Subcutaneous abdominal adipose tissue (tissue), 5 donors: ENCODE measurements at regions not wholly inside any gene's neighbourhood (a gene's known extent, or its start where the extent isn't known, plus 50 kb on each side); places are given as distances from the start of the nearest gene placed in this dataset.

Source experiments
- H3K27ac ChIP-seq: one replicate; pipeline ENCODE4 v1.7.0; 2013; ENCODE audit warnings: low read depth, mild to moderate bottlenecking, inconsistent platforms, low read length, moderate library complexity
- H3K27me3 ChIP-seq, 5 donors: one replicate each; pipeline ENCODE4 v1.7.0; 2013; ENCODE audit warnings: low read length in 5 of 5, inconsistent platforms in 1 of 5; ENCODE audit not compliant: control insufficient read depth in 5 of 5, insufficient read depth in 4 of 5
- H3K36me3 ChIP-seq, 5 donors: one replicate each; pipeline ENCODE4 v1.7.0; 2013; ENCODE audit warnings: low read length in 5 of 5; ENCODE audit not compliant: control insufficient read depth in 5 of 5, insufficient read depth in 5 of 5
- H3K4me1 ChIP-seq, 5 donors: one replicate each; pipeline ENCODE4 v1.7.0; 2013; ENCODE audit warnings: low read length in 5 of 5, mild to moderate bottlenecking in 3 of 5, moderate library complexity in 1 of 5; ENCODE audit not compliant: control insufficient read depth in 5 of 5, insufficient read depth in 5 of 5
- H3K4me3 ChIP-seq, 5 donors: one replicate each; pipeline ENCODE4 v1.7.0; 2013; ENCODE audit warnings: low read length in 5 of 5, low read depth in 1 of 5
- H3K9ac ChIP-seq, 5 donors: one replicate each; pipeline ENCODE4 v1.7.0; 2013; ENCODE audit warnings: low read length in 5 of 5, mild to moderate bottlenecking in 4 of 5, moderate library complexity in 3 of 5
- H3K9me3 ChIP-seq, 5 donors: one replicate each; pipeline ENCODE4 v1.7.0; 2013; ENCODE audit warnings: low read length in 5 of 5; ENCODE audit not compliant: control insufficient read depth in 5 of 5
- donor health status: healthy.
- donor health status: healthy.
- donor health status: healthy.
- donor health status: healthy.
- donor health status: healthy.

DNA sequence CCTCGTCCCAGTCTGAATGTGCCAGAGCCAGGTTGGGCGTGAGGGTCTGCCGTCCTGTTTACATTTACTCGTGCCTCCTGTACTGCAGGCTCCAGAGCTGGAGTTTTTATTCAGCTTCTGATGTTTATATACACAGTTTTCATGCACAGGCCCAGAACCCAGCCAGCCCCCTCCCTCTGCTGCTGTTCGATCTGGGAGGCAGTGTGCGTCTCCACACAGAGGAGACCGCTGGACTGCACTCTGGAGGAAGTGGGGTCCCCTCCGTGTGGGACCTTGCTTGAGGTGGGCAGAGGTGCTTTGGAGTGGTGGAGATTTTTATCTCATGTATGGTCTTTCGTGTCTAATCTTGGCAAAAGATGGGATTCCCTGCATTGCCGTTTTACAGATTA is 90.6 kb downstream of the GLI2 start:
- no peak overlapping the region for H3K27ac ChIP-seq
- no peak overlapping the region for H3K9ac ChIP-seq
- H3K9me3 ChIP-seq, result no peaks in the 10 kb centered on the region
- H3K27me3 ChIP-seq, result peaks cover 10 to 27% (median 19%) of the 10 kb centered on the region in 5 donors
- no peaks in the 10 kb centered on the region for H3K36me3 ChIP-seq
- H3K4me1 ChIP-seq, result peaks cover 0 to 3% (median 0%) of the 10 kb centered on the region in 5 donors
- H3K4me3 ChIP-seq, result no peak overlapping the region

DNA sequence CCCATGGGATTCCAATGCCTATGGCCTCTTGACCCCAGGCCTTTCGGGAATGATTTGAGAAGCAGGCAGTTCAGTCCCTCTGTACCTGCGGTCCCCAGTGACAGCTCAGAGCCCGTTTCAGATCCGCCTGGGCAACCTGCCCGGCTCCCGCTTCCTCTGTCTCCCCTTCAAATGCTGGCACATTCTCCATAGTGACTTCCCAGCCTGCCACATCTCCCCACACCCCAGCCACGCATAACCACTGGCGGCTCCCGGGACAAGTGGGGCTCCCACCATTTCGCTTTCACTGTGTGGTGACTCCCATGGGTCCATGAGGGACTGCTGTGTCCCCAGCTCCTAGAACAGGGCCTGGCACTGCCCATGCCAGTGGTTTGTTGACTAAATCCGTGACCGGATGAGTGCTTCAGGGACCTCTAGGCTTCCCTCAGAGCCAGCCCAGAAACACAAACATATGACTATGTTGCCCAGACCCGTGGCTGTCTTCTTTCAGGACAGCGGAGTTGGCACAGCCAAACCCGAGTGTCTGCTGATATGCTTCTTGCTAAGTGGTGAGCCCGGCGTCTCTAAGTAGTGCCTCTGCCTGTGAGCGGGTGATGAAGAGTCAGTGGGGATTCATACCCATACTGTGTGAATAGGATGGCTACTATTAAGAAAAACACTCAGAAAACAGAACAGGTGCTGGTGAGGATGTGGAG is 91.2 kb downstream of the GLI2 start:
- H3K9ac ChIP-seq, result no peak overlapping the region
- no peaks in the 10 kb centered on the region for H3K36me3 ChIP-seq
- peaks cover 0 to 3% (median 0%) of the 10 kb centered on the region in 5 donors for H3K4me1 ChIP-seq
- no peaks in the 10 kb centered on the region for H3K9me3 ChIP-seq
- no peak overlapping the region for H3K4me3 ChIP-seq
- peaks cover 10 to 25% (median 13%) of the 10 kb centered on the region in 5 donors for H3K27me3 ChIP-seq
- H3K27ac ChIP-seq, result no peak overlapping the region

GRCh38 chr2:120828066-120828465 is 92.4 kb downstream of the GLI2 start:
- H3K4me3 ChIP-seq, result no peak overlapping the region
- peaks cover 4 to 23% (median 10%) of the 10 kb centered on the region in 5 donors for H3K27me3 ChIP-seq
- no peak overlapping the region for H3K27ac ChIP-seq
- no peak overlapping the region for H3K9ac ChIP-seq
- no peaks in the 10 kb centered on the region for H3K9me3 ChIP-seq
- peaks cover 0 to 3% (median 0%) of the 10 kb centered on the region in 5 donors for H3K4me1 ChIP-seq
- no peaks in the 10 kb centered on the region for H3K36me3 ChIP-seq

- Histone ChIP-seq H3K4me3 (no peak overlapping the region), H3K9ac (no peak overlapping the region), H3K36me3 (no peaks in the 10 kb centered on the region), H3K27ac (no peak overlapping the region), H3K9me3 (no peaks in the 10 kb centered on the region), H3K27me3 (peaks cover 4 to 23% (median 8%) of the 10 kb centered on the region in 5 donors), H3K4me1 (peaks cover 0 to 3% (median 0%) of the 10 kb centered on the region in 5 donors)
These were observed 93.4 kb downstream of the GLI2 start for GRCh38 chr2:120828829-120829632.

DNA sequence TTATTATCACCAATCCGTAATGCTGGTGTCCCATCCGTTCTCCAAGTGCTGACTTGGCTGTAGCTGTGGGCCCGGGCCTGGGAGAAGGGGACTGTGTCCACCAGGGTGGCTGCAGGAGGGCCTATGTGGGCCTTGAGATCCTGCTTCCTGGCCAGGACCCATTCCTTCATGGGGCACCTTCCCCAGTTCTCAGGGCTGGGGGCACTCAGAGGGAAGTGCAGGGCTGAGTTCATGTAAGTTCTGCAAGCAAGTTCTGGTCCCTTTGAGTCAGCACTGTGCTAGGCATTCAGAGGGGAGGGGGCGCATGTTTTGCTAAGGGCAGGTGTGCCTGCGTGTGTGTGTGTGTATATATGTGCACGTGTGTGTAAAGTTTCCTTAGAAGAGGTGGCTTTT is 94.0 kb downstream of the GLI2 start:
- Histone ChIP-seq H3K36me3 (no peaks in the 10 kb centered on the region), H3K9me3 (no peaks in the 10 kb centered on the region), H3K9ac (no peak overlapping the region), H3K4me1 (peaks cover 0 to 3% (median 0%) of the 10 kb centered on the region in 5 donors), H3K27ac (no peak overlapping the region), H3K4me3 (no peak overlapping the region), H3K27me3 (peaks cover 4 to 19% (median 8%) of the 10 kb centered on the region in 5 donors)

DNA sequence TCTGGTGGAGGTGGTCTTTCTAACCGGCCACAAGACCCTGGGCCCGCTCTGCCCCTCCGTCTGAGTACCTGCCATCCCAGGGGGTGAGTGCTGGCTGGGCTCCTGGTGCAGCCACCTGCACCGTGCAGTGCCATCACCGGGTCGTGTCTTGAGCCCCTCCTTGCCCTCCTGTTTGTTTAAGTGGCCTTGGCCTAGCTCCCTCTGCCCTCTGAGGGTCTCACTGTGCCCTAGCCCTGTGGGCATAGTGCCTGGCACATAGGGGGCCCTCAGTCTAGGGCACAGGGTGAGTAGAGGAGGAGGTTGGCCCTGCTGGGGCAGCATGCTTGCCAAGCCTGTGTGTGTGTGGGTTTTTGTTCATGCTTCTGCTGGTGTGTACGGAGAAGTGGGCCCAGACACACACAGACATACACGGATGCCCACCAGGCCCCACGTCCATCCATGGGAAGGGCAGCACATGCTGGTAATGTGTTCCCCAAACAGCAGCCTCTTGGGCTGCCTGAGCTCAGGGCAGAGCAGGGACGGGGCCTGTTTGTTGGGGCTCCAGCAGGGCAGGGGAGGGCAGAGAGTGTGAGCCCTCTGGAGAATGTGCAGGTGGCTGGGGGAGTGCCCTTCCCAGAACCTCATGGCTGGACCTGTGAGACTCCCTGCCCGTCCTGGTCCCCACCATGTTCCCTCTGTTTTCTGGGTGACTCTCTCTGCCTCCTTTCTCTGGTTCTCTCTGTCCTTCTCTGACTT is 94.6 kb downstream of the GLI2 start:
- H3K36me3 ChIP-seq, result no peaks in the 10 kb centered on the region
- H3K9ac ChIP-seq, result no peak overlapping the region
- no peak overlapping the region for H3K4me3 ChIP-seq
- H3K27ac ChIP-seq, result no peak overlapping the region
- H3K27me3 ChIP-seq, result peaks cover 2 to 17% (median 6%) of the 10 kb centered on the region in 5 donors
- peaks cover 0 to 3% (median 0%) of the 10 kb centered on the region in 5 donors for H3K4me1 ChIP-seq
- no peaks in the 10 kb centered on the region for H3K9me3 ChIP-seq

- Histone ChIP-seq H3K9ac (no peak overlapping the region), H3K4me1 (no peaks in the 10 kb centered on the region)
These were observed 95.4 kb downstream of the GLI2 start for GRCh38 chr2:120831086-120831485.

DNA sequence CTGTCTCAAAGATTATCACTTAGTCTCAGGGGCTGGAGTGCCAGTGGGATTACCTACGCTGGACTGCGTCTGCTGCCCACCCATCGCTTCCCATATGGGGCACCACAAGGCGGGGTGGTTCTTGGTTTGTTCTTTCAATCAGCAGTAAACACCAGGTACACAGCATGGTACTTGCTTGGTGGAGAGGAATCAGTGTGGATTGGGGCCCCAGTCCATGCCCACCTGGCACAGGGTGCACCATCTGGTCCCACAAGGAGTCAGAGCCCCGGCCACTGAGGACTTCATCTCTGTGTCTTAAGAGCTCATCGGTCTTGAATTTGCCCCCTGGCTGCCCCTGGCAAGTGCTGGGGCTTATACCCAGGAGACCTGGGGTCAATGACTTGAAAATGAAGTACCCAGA is 96.2 kb downstream of the GLI2 start:
- no peaks in the 10 kb centered on the region for H3K36me3 ChIP-seq
- H3K27me3 ChIP-seq, result peaks cover 0 to 3% (median 0%) of the 10 kb centered on the region in 5 donors
- H3K4me1 ChIP-seq, result no peaks in the 10 kb centered on the region
- no peak overlapping the region for H3K9ac ChIP-seq
- no peak overlapping the region for H3K4me3 ChIP-seq
- H3K9me3 ChIP-seq, result no peaks in the 10 kb centered on the region
- no peak overlapping the region for H3K27ac ChIP-seq

More at GRCh38 chr2:120831086-120831485, 95.4 kb downstream of the GLI2 start:
- Histone ChIP-seq H3K36me3 (no peaks in the 10 kb centered on the region), H3K4me3 (no peak overlapping the region), H3K27ac (no peak overlapping the region), H3K27me3 (peaks cover 0 to 10% (median 0%) of the 10 kb centered on the region in 5 donors), H3K9me3 (no peaks in the 10 kb centered on the region)

DNA sequence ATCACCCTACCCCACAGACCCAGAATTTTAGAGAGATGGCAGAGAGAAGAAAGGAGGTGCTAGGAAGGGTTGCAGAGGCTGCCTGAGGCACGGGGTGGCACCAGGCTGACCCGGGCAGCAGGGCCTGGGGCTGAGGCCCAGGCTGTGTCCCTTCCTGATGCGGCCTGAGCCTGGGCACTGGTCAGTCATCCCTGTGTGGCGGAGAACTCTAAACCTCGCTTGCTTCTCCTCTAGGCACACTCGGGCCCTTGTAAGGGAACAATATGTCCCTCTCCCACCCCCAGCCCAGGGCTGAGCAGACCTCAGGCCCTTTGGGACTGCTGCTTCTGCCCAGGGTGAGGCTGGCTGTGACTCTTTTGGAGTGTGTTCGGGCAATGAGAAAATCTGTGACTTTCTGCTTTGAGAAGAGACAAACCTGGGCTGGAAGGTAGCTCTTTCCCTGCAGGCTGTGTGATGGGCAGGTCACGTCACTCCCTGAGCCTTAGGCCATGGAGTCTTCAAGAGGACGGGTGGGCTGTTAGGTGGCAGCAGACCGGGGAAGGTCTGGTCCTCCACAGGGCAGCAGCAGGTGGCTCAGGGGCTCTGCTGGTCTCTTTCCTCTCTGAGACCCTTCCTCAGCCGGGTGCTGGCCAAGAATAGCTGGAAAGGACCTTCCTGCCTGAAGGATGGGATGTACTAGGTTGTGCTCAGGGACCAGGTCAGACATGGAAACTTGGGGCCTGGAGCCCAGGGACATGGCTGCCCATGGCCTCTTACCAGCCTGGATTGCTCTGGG is 96.8 kb downstream of the GLI2 start:
- Histone ChIP-seq H3K27me3 (peaks cover 0 to 2% (median 0%) of the 10 kb centered on the region in 5 donors), H3K36me3 (no peaks in the 10 kb centered on the region), H3K9me3 (no peaks in the 10 kb centered on the region), H3K4me1 (no peaks in the 10 kb centered on the region), H3K4me3 (no peak overlapping the region), H3K27ac (no peak overlapping the region), H3K9ac (no peak overlapping the region)
